ENCODE measurements at regions not wholly inside any gene's neighbourhood (a gene's known extent, or its start where the extent isn't known, plus 50 kb on each side); places are given as distances from the start of the nearest gene placed in this dataset.

DNA sequence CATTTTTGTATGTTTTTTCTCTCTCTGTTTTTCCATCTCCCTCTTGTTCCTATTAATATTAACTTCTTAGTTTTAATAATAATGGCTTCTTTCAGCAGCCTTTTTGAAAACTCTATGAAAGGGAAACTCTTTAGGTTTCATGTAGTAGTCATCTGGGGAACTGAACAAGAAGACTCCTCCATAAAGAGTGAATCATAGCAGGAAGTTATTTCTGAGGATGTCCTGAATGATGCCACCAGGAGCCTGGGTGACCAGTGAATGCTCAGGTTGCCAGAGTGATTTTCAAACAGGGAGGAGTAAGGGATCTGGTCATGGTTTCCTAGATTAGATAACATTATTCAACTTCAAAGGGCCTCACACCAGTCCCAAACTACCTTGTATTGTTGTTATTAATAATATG is 212.8 kb upstream of the PDE5A start:
- Histone ChIP-seq H3K9ac (ENCODE audit: low read length in 5 of 5) (no peak overlapping the region), H3K36me3 (ENCODE audit: control insufficient read depth in 5 of 5, insufficient read depth in 5 of 5, low read length in 5 of 5) (no peaks in the 10 kb centered on the region), H3K4me1 (ENCODE audit: control insufficient read depth in 5 of 5, insufficient read depth in 5 of 5, low read length in 5 of 5) (no peaks in the 10 kb centered on the region), H3K27ac (ENCODE audit: low read depth, low read length) (no peak overlapping the region), H3K4me3 (ENCODE audit: low read depth in 1 of 5, low read length in 5 of 5) (no peak overlapping the region), H3K27me3 (ENCODE audit: control insufficient read depth in 5 of 5, insufficient read depth in 4 of 5, low read length in 5 of 5) (no peaks in the 10 kb centered on the region), H3K9me3 (ENCODE audit: control insufficient read depth in 5 of 5, low read length in 5 of 5) (peaks cover 0 to 3% (median 0%) of the 10 kb centered on the region in 5 donors)

DNA sequence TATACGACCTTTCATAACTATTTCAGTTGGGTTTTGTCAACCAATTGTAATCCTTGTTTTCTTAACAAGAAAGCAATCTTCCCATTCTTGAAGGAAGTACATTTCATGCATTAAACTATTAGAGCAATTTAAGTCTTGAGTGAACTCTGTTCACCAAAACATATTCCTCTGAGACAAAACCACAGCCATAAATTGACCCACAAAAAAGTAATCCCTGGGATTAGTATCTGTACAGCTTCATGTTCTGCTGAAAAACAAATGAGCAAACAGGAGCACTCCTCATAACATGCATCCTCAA is 207.0 kb upstream of the PDE5A start:
- Histone ChIP-seq H3K36me3 (ENCODE audit: control insufficient read depth in 5 of 5, insufficient read depth in 5 of 5, low read length in 5 of 5) (no peaks in the 10 kb centered on the region), H3K27ac (ENCODE audit: low read depth, low read length) (no peak overlapping the region), H3K4me3 (ENCODE audit: low read depth in 1 of 5, low read length in 5 of 5) (no peak overlapping the region), H3K9ac (ENCODE audit: low read length in 5 of 5) (no peak overlapping the region), H3K4me1 (ENCODE audit: control insufficient read depth in 5 of 5, insufficient read depth in 5 of 5, low read length in 5 of 5) (no peaks in the 10 kb centered on the region), H3K27me3 (ENCODE audit: control insufficient read depth in 5 of 5, insufficient read depth in 4 of 5, low read length in 5 of 5) (no peaks in the 10 kb centered on the region), H3K9me3 (ENCODE audit: control insufficient read depth in 5 of 5, low read length in 5 of 5) (peaks cover 0 to 4% (median 0%) of the 10 kb centered on the region in 5 donors)

DNA sequence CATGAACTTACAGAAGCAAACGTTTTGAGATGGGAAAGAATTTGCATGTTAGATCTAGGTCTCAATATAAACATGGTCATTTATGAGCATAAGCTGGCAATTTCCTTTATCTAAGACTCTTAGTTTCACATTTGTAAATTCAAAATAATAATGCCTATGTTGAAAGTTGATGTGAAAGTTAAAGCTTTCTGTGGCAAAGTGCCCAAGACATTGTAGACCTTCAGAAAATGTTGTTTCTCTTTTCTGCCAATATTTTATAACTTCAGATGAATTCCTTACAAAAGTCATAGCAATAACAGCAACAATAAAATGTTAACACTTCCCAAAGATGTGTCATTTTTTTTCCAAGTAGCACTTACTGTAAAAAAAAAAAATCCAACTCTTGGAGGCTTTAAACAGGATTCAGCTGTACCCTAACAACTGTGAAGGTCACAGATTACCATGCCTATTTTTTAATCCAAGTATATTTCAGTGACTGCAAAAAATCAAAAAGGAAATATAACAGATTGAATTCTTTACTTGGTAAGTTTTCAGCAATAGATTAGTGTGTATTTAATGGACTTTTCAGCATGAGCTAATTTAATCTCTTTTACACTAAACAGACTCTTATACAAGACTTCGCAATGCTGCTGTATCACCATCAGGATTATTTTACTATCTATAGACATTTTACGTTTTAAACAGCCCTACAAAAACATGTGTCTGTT is 206.5 kb upstream of the PDE5A start:
- H3K36me3 ChIP-seq (ENCODE audit: control insufficient read depth in 5 of 5, insufficient read depth in 5 of 5, low read length in 5 of 5) = no peaks in the 10 kb centered on the region
- no peak overlapping the region for H3K27ac ChIP-seq (ENCODE audit: low read depth, low read length)

DNA sequence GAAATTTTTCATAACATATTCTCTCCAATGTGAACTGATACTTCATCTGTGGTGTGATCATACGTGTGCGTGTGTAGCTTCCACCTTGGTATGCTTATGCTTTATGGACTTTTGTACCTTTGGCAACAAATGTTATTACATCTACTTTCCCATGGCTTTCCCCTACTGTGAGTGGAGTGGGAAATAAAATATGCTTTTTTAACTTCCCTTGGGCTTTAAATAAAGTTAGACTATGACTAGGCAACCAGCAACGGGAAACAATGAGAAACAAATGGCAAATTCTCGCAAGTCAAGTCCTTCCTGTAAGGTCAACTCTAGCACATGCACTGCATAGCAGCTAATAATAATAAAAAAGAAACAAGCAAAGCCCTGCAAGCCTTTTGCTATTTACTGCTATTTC is 205.0 kb upstream of the PDE5A start:
- Histone ChIP-seq H3K27ac (ENCODE audit: low read depth, low read length) (no peak overlapping the region), H3K4me3 (ENCODE audit: low read depth in 1 of 5, low read length in 5 of 5) (no peak overlapping the region), H3K4me1 (ENCODE audit: control insufficient read depth in 5 of 5, insufficient read depth in 5 of 5, low read length in 5 of 5) (no peaks in the 10 kb centered on the region)

More for the DNA sequence above, 206.5 kb upstream of the PDE5A start:
- Histone ChIP-seq H3K9ac (ENCODE audit: low read length in 5 of 5) (no peak overlapping the region), H3K27me3 (ENCODE audit: control insufficient read depth in 5 of 5, insufficient read depth in 4 of 5, low read length in 5 of 5) (no peaks in the 10 kb centered on the region), H3K4me1 (ENCODE audit: control insufficient read depth in 5 of 5, insufficient read depth in 5 of 5, low read length in 5 of 5) (no peaks in the 10 kb centered on the region), H3K4me3 (ENCODE audit: low read depth in 1 of 5, low read length in 5 of 5) (no peak overlapping the region), H3K9me3 (ENCODE audit: control insufficient read depth in 5 of 5, low read length in 5 of 5) (peaks cover 0 to 4% (median 0%) of the 10 kb centered on the region in 5 donors)

DNA sequence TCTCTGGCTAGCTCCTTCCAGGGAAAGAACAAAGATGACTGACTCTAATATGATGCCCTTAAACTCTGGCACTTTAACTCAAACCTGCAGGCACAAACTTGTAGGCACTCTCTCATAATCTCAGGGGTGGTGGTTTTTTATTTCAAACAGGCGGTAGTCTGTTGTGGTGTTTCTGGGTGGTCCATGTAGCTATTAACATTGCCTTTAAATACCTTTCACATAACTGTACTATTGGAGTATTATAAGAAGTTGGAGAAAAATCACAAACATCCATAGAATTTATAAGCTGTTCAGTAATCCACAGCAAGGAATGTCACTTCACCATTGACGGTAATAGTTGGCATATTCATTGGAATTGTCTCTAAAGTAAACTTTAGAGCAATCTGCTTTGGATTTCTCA is 204.2 kb upstream of the PDE5A start:
- H3K27ac ChIP-seq (ENCODE audit: low read depth, low read length) = no peak overlapping the region
- no peak overlapping the region for H3K9ac ChIP-seq (ENCODE audit: low read length in 5 of 5)

More for the DNA sequence above, 205.0 kb upstream of the PDE5A start:
- H3K27me3 ChIP-seq (ENCODE audit: control insufficient read depth in 5 of 5, insufficient read depth in 4 of 5, low read length in 5 of 5) = no peaks in the 10 kb centered on the region
- H3K36me3 ChIP-seq (ENCODE audit: control insufficient read depth in 5 of 5, insufficient read depth in 5 of 5, low read length in 5 of 5) = no peaks in the 10 kb centered on the region
- peaks cover 0 to 3% (median 0%) of the 10 kb centered on the region in 5 donors for H3K9me3 ChIP-seq (ENCODE audit: control insufficient read depth in 5 of 5, low read length in 5 of 5)
- H3K9ac ChIP-seq (ENCODE audit: low read length in 5 of 5) = no peak overlapping the region

DNA sequence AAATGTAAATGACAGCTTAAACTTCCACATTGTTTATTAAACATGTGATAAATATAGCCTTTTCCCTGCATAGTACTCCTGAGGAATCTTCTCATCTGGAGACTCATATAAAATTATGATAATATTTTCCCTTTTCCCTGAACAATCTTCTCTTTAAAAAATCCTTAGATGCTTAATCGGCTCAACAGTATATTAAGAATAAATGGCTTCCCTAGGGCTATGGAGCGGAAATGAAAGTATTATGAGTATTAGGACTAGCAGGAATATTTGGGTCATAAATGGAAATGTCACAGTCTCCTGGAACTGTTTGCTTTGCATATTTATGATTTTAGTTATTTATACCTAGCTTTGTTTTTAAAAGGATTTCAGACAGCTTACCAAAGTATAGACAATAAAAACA is 200.7 kb upstream of the PDE5A start:
- Histone ChIP-seq H3K9me3 (ENCODE audit: control insufficient read depth in 5 of 5, low read length in 5 of 5) (peaks cover 0 to 5% (median 2%) of the 10 kb centered on the region in 5 donors), H3K27ac (ENCODE audit: low read depth, low read length) (no peak overlapping the region), H3K27me3 (ENCODE audit: control insufficient read depth in 5 of 5, insufficient read depth in 4 of 5, low read length in 5 of 5) (no peaks in the 10 kb centered on the region), H3K4me3 (ENCODE audit: low read depth in 1 of 5, low read length in 5 of 5) (no peak overlapping the region), H3K9ac (ENCODE audit: low read length in 5 of 5) (no peak overlapping the region), H3K4me1 (ENCODE audit: control insufficient read depth in 5 of 5, insufficient read depth in 5 of 5, low read length in 5 of 5) (no peaks in the 10 kb centered on the region), H3K36me3 (ENCODE audit: control insufficient read depth in 5 of 5, insufficient read depth in 5 of 5, low read length in 5 of 5) (no peaks in the 10 kb centered on the region)

More for the DNA sequence above, 204.2 kb upstream of the PDE5A start:
- H3K27me3 ChIP-seq (ENCODE audit: control insufficient read depth in 5 of 5, insufficient read depth in 4 of 5, low read length in 5 of 5) = no peaks in the 10 kb centered on the region
- H3K4me3 ChIP-seq (ENCODE audit: low read depth in 1 of 5, low read length in 5 of 5) = no peak overlapping the region
- H3K4me1 ChIP-seq (ENCODE audit: control insufficient read depth in 5 of 5, insufficient read depth in 5 of 5, low read length in 5 of 5) = no peaks in the 10 kb centered on the region
- H3K9me3 ChIP-seq (ENCODE audit: control insufficient read depth in 5 of 5, low read length in 5 of 5) = peaks cover 0 to 5% (median 2%) of the 10 kb centered on the region in 5 donors
- H3K36me3 ChIP-seq (ENCODE audit: control insufficient read depth in 5 of 5, insufficient read depth in 5 of 5, low read length in 5 of 5) = no peaks in the 10 kb centered on the region

DNA sequence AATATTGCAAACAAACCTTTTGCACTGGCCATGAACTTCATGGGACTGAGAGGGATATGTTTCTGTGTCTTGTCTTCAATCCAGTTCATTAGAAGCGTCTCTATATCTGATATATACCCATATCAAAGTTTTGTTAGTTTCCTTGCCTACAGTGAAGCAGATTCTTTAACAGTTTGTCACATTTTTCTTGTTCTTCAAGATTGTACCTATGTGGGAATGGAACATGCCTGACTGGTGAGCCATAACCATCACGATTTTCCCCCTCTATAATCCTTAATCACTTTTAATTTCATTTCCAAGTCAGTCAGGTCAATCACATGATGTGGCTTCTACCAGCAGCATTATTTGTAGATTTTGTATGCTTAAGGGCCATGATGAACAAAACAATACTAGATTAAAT is 197.1 kb upstream of the PDE5A start:
- Histone ChIP-seq H3K9me3 (ENCODE audit: control insufficient read depth in 5 of 5, low read length in 5 of 5) (peaks cover 0 to 5% (median 2%) of the 10 kb centered on the region in 5 donors), H3K4me3 (ENCODE audit: low read depth in 1 of 5, low read length in 5 of 5) (no peak overlapping the region), H3K36me3 (ENCODE audit: control insufficient read depth in 5 of 5, insufficient read depth in 5 of 5, low read length in 5 of 5) (no peaks in the 10 kb centered on the region), H3K9ac (ENCODE audit: low read length in 5 of 5) (no peak overlapping the region), H3K27ac (ENCODE audit: low read depth, low read length) (no peak overlapping the region), H3K27me3 (ENCODE audit: control insufficient read depth in 5 of 5, insufficient read depth in 4 of 5, low read length in 5 of 5) (peaks cover 0 to 3% (median 0%) of the 10 kb centered on the region in 5 donors), H3K4me1 (ENCODE audit: control insufficient read depth in 5 of 5, insufficient read depth in 5 of 5, low read length in 5 of 5) (no peaks in the 10 kb centered on the region)

DNA sequence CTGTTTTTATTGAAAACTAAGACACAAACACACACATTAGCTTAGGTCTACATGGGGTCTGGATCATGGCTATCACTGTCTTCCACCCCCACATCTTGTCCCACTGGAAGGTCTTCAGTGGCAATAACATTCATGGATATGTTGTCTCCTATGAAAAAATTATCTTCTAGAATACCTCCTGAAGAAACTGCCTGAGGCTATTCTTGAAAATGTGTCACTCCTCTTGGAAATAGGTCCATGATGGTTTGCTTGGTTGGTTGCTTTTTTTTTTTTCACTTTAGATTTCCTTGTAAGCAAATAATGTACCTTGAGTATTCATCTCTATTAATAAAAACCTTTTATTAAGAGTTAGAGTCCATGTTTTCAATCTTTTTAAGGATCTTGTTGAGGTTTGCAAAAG is 195.3 kb upstream of the PDE5A start:
- no peak overlapping the region for H3K27ac ChIP-seq (ENCODE audit: low read depth, low read length)

DNA sequence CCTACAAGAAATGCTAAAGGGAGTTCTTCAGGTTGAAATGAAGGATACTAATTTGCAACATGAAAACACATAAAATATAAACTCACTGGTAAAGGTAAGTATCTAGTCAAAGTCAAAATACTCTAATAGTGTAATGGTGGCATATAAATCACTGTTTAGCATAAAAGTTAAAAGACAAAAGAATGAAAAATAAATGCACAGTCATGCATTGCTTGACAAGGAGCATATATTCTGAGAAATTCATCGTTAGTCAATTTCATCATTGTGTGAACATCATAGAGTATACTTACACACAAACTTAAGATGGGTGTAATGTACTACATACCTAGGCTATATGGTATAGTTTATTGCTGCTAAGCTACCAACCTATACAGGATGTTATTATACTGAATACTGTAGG is 194.4 kb upstream of the PDE5A start:
- Histone ChIP-seq H3K27ac (ENCODE audit: low read depth, low read length) (no peak overlapping the region), H3K9me3 (ENCODE audit: control insufficient read depth in 5 of 5, low read length in 5 of 5) (peaks cover 0 to 3% (median 1%) of the 10 kb centered on the region in 5 donors), H3K27me3 (ENCODE audit: control insufficient read depth in 5 of 5, insufficient read depth in 4 of 5, low read length in 5 of 5) (peaks cover 0 to 3% (median 0%) of the 10 kb centered on the region in 5 donors), H3K36me3 (ENCODE audit: control insufficient read depth in 5 of 5, insufficient read depth in 5 of 5, low read length in 5 of 5) (no peaks in the 10 kb centered on the region), H3K9ac (ENCODE audit: low read length in 5 of 5) (no peak overlapping the region), H3K4me3 (ENCODE audit: low read depth in 1 of 5, low read length in 5 of 5) (no peak overlapping the region), H3K4me1 (ENCODE audit: control insufficient read depth in 5 of 5, insufficient read depth in 5 of 5, low read length in 5 of 5) (no peaks in the 10 kb centered on the region)

More for the DNA sequence above, 195.3 kb upstream of the PDE5A start:
- no peak overlapping the region for H3K4me3 ChIP-seq (ENCODE audit: low read depth in 1 of 5, low read length in 5 of 5)
- no peak overlapping the region for H3K9ac ChIP-seq (ENCODE audit: low read length in 5 of 5)
- H3K27me3 ChIP-seq (ENCODE audit: control insufficient read depth in 5 of 5, insufficient read depth in 4 of 5, low read length in 5 of 5) = peaks cover 0 to 3% (median 0%) of the 10 kb centered on the region in 5 donors
- H3K9me3 ChIP-seq (ENCODE audit: control insufficient read depth in 5 of 5, low read length in 5 of 5) = peaks cover 0 to 5% (median 2%) of the 10 kb centered on the region in 5 donors
- no peaks in the 10 kb centered on the region for H3K4me1 ChIP-seq (ENCODE audit: control insufficient read depth in 5 of 5, insufficient read depth in 5 of 5, low read length in 5 of 5)
- no peaks in the 10 kb centered on the region for H3K36me3 ChIP-seq (ENCODE audit: control insufficient read depth in 5 of 5, insufficient read depth in 5 of 5, low read length in 5 of 5)

DNA sequence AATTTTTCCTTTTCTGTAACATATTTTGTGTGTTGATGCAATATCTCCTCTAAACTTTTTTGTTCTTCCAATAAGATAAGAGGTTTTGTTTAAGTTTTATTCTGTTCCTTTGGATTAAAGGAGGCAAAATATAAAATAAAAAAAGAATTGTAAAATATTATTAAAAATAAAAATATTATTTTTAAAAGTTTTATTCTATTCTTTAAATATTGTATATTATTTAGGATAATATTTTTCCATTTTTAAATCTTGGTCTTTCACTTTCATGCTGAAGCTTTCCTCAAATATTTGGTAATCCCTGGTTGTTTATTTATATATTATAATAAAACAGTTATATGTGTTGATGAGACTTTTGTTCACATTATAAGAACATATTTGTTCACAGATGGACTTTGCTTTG is 187.9 kb upstream of the PDE5A start:
- H3K9me3 ChIP-seq (ENCODE audit: control insufficient read depth in 5 of 5, low read length in 5 of 5) = peaks cover 0 to 9% (median 3%) of the 10 kb centered on the region in 5 donors
- H3K27ac ChIP-seq (ENCODE audit: low read depth, low read length) = no peak overlapping the region
- H3K4me1 ChIP-seq (ENCODE audit: control insufficient read depth in 5 of 5, insufficient read depth in 5 of 5, low read length in 5 of 5) = no peaks in the 10 kb centered on the region
- peaks cover 0 to 3% (median 0%) of the 10 kb centered on the region in 5 donors for H3K27me3 ChIP-seq (ENCODE audit: control insufficient read depth in 5 of 5, insufficient read depth in 4 of 5, low read length in 5 of 5)
- no peak overlapping the region for H3K4me3 ChIP-seq (ENCODE audit: low read depth in 1 of 5, low read length in 5 of 5)
- no peaks in the 10 kb centered on the region for H3K36me3 ChIP-seq (ENCODE audit: control insufficient read depth in 5 of 5, insufficient read depth in 5 of 5, low read length in 5 of 5)
- H3K9ac ChIP-seq (ENCODE audit: low read length in 5 of 5) = no peak overlapping the region

All from subcutaneous abdominal adipose tissue (tissue), 5 donors.